C4-2B (cell line): ENCODE measurements at regions not wholly inside any gene's neighbourhood (a gene's known extent, or its start where the extent isn't known, plus 50 kb on each side); places are given as distances from the start of the nearest gene placed in this dataset.

Source experiments
- CTCF ChIP-seq: fragments of 450-650 bp; conservative IDR thresholded peaks from 2 replicates; pipeline ENCODE4 v1.5.1; 2017; ENCODE audit warnings: mild to moderate bottlenecking
- ZFX ChIP-seq: fragments of 450-650 bp; IDR thresholded peaks from 2 replicates; pipeline ENCODE4 v1.6.1; 2017

GRCh38 chr2:236896688-236897087 is 189.0 kb upstream of the COPS8 start:
- TF ChIP-seq CTCF (no peak), ZFX (no peak)
